MM.1S (cell line): ENCODE measurements at regions not wholly inside any gene's neighbourhood (a gene's known extent, or its start where the extent isn't known, plus 50 kb on each side); places are given as distances from the start of the nearest gene placed in this dataset.

Source experiments
- DNase-seq: peaks from one replicate; pipeline ENCODE4 v3.0.0-alpha.2; 2015
- H2AFZ ChIP-seq: fragments of 300-600 bp; sonication (generic); 2 replicates; pipeline ENCODE4 v1.6.0; 2016; ENCODE audit warnings: antibody characterized with exemption, low read length
- H3F3A ChIP-seq: fragments of 300-600 bp; sonication (generic); 2 replicates; pipeline ENCODE4 v1.6.1; 2016; ENCODE audit warnings: mild to moderate bottlenecking, antibody characterized with exemption, low read length, moderate library complexity, mixed read lengths; ENCODE audit not compliant: insufficient read depth
- H3K27ac ChIP-seq: fragments of 300-600 bp; sonication (generic); 2 replicates; pipeline ENCODE4 v1.5.1; 2016; ENCODE audit warnings: mild to moderate bottlenecking, low read length
- H3K27me3 ChIP-seq: fragments of 300-600 bp; sonication (generic); replicated peaks from 2 replicates; pipeline ENCODE4 v1.6.0; 2016; ENCODE audit warnings: low read length; ENCODE audit not compliant: insufficient read depth
- H3K36me3 ChIP-seq: fragments of 300-600 bp; sonication (generic); replicated peaks from 2 replicates; pipeline ENCODE4 v1.6.1; 2016; ENCODE audit warnings: mild to moderate bottlenecking, low read length, mixed read lengths; ENCODE audit not compliant: insufficient read depth
- H3K4me1 ChIP-seq: fragments of 300-600 bp; sonication (generic); 2 replicates; pipeline ENCODE4 v1.6.1; 2016; ENCODE audit warnings: low read length, mixed read lengths
- H3K4me2 ChIP-seq: fragments of 300-600 bp; sonication (generic); 2 replicates; pipeline ENCODE4 v1.6.0; 2016; ENCODE audit warnings: low read depth, low read length
- H3K4me3 ChIP-seq: fragments of 300-600 bp; sonication (generic); 2 replicates; pipeline ENCODE4 v1.5.1; 2016; ENCODE audit warnings: low read length, mixed read lengths
- H3K79me2 ChIP-seq: fragments of 300-600 bp; sonication (generic); 2 replicates; pipeline ENCODE4 v1.6.1; 2016; ENCODE audit warnings: mixed run types, low read length, mixed read lengths
- H3K9ac ChIP-seq: fragments of 300-600 bp; sonication (generic); 2 replicates; pipeline ENCODE4 v1.6.1; 2016; ENCODE audit warnings: low read length, mixed read lengths
- H3K9me2 ChIP-seq: fragments of 300-600 bp; sonication (generic); replicated peaks from 2 replicates; pipeline ENCODE4 v1.6.1; 2016; ENCODE audit warnings: mild to moderate bottlenecking, low read length, mixed read lengths; ENCODE audit not compliant: insufficient read depth
- H3K9me3 ChIP-seq: fragments of 300-600 bp; sonication (generic); replicated peaks from 2 replicates; pipeline ENCODE4 v1.6.1; 2016; ENCODE audit warnings: mild to moderate bottlenecking, low read length, mixed read lengths; ENCODE audit not compliant: insufficient read depth
- H4K20me1 ChIP-seq: fragments of 300-600 bp; sonication (generic); 2 replicates; pipeline ENCODE4 v1.6.1; 2016; ENCODE audit warnings: mild to moderate bottlenecking, low read length, moderate library complexity, mixed read lengths; ENCODE audit not compliant: insufficient read depth
- EZH2 ChIP-seq: fragments of 300-600 bp; sonication (generic); optimal IDR thresholded peaks from 2 replicates; pipeline ENCODE3; 2017; ENCODE audit warnings: low read depth, mild to moderate bottlenecking, antibody characterized with exemption, low read length, mixed read lengths
- EZH2phosphoT487 ChIP-seq: fragments of 300-600 bp; sonication (generic); IDR thresholded peaks from 2 replicates; pipeline ENCODE4 v1.6.1; 2018; ENCODE audit warnings: antibody characterized with exemption, low read length
- TF ChIP-seq, protein P1 (sequence below): fragments of 300-600 bp; sonication (generic); IDR thresholded peaks from 2 replicates; pipeline ENCODE4 v1.5.1; 2016; ENCODE audit warnings: antibody characterized with exemption, low read length, mixed read lengths

DNA sequence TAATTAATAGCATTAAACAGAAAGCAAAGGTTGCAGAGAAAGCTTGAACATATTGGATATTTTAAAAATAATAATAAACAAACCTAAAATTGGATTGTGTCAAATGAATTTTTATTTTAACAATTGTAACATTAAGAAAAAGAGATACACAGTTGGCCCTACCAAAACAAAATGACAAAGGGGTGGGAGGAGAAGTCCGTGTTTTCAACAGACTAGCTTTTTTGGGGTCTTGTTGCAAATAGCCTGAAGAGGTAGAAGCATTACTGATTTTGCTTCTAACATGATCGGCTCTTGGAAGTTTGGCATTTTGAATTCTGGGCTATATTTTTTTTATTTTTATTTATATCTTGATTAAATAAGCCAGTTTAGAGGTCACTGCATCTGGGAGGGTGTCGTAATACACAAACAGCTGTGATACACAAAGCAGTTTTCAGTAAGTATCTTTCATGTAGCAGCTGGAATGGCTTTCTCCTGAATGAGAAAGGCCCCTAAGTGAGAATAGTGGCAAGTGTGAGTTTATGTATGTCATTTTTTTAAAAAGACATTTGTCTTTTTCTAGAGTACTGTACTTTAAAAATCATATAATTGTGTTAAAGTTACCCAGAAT, 85.5 kb upstream of the ZNF217 start:
- Histone ChIP-seq H3K9me2 (no peaks in the 10 kb centered on the region), H3K4me3 (no peak overlapping the region), H4K20me1 (no peaks in the 10 kb centered on the region), H3K9me3 (no peaks in the 10 kb centered on the region), H3K27ac (no peak overlapping the region), H3K4me2 (no peak overlapping the region), H3K27me3 (no peaks in the 10 kb centered on the region), H3F3A (no peaks in the 10 kb centered on the region), H3K4me1 (no peaks in the 10 kb centered on the region), H3K79me2 (no peaks in the 10 kb centered on the region), H3K36me3 (no peaks in the 10 kb centered on the region), H2AFZ (no peak overlapping the region), H3K9ac (no peak overlapping the region)
- no peak for DNase-seq
- TF ChIP-seq EZH2, result no peak
- TF ChIP-seq, protein P1, sequence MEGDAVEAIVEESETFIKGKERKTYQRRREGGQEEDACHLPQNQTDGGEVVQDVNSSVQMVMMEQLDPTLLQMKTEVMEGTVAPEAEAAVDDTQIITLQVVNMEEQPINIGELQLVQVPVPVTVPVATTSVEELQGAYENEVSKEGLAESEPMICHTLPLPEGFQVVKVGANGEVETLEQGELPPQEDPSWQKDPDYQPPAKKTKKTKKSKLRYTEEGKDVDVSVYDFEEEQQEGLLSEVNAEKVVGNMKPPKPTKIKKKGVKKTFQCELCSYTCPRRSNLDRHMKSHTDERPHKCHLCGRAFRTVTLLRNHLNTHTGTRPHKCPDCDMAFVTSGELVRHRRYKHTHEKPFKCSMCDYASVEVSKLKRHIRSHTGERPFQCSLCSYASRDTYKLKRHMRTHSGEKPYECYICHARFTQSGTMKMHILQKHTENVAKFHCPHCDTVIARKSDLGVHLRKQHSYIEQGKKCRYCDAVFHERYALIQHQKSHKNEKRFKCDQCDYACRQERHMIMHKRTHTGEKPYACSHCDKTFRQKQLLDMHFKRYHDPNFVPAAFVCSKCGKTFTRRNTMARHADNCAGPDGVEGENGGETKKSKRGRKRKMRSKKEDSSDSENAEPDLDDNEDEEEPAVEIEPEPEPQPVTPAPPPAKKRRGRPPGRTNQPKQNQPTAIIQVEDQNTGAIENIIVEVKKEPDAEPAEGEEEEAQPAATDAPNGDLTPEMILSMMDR, result no peak
- TF ChIP-seq EZH2phosphoT487, result no peak

DNA sequence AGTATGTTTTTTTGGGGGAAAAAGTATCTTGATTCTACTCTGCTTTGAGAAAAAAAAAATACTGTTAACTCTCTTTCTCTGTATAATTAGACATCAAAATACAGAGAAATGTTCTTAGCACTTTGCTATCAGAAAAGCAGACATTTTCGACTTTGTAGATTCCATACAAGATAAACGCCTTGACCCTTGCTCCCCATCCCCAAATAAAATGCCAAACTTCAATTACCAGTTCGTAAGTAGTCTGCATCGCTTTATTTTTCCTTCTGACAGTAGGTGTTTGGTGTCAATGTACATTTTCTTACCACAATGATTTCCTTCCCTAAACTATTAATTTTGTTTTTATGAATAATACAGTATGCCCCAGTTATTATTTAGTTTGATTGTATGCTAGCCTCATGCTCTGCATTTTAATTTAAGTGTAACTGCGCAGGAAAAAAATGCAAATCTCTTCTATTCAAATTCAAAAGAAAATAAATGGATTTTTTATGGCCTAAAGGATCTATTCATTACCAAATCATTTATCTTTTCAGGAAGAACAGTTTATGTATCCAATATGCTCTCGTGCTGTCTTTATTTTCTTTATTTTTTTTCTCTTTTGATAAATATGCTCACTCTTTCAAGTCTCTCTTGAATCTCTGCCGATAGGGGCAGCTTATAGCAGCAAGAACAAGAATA, 84.8 kb upstream of the ZNF217 start:
- TF ChIP-seq, protein P1, result no peak
- TF ChIP-seq EZH2, result no peak
- TF ChIP-seq EZH2phosphoT487, result no peak
- H3K4me2 ChIP-seq, result no peak overlapping the region

DNA sequence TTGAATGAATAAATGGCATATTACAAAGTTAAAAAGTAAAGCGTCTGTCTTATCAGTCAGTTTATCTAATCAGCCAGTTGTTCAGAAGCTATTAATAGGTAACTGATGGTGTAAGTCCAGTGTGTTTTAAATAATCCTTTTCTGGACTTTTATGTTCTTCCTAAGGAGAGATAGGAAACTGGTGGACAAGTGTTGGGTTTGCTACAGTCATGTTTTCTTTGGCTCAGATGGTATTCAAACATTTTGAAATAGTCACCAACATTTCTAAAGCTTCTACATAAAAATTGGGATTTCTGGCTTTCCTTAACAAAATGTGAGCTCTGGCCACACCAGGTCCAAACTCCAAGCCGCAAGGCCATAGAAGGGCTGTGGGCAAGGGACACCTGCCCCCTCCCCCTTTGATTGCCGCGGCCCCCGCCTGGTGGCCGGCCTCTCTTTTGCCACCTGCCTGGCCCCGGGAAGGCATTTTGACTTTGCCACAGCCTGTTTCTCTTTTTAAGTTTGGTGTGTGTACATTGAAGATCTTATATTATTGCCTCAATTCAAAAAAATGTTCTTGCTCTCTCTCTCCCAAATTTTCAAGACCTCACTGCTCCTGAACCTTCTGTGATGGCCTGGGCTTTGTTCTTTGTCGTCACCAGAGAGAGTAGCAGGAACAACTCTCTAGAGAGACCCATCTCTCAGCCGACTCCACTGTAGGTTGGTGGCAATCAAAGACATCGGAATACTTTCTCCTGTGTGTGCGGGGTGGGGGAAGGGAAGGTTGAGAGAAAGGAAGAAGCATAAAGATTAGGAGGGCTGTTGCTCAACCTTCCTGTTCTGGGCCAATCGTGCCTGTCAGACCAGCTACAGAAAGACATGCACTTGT, 84.0 kb upstream of the ZNF217 start:
- Histone ChIP-seq H3K4me2 (no peak overlapping the region), H3K4me3 (no peak overlapping the region), H3F3A (no peaks in the 10 kb centered on the region), H3K9me3 (no peaks in the 10 kb centered on the region), H3K27ac (no peak overlapping the region), H3K79me2 (no peaks in the 10 kb centered on the region), H3K36me3 (no peaks in the 10 kb centered on the region), H4K20me1 (no peaks in the 10 kb centered on the region), H3K27me3 (no peaks in the 10 kb centered on the region), H3K9me2 (no peaks in the 10 kb centered on the region), H2AFZ (no peak overlapping the region), H3K9ac (no peak overlapping the region), H3K4me1 (no peaks in the 10 kb centered on the region)
- TF ChIP-seq EZH2phosphoT487, result no peak
- no peak for TF ChIP-seq EZH2
- TF ChIP-seq, protein P1, result no peak
- no peak for DNase-seq

More for the DNA sequence above, 84.8 kb upstream of the ZNF217 start:
- H3K4me3 ChIP-seq, result no peak overlapping the region
- H3K9me3 ChIP-seq, result no peaks in the 10 kb centered on the region
- H3K9ac ChIP-seq, result no peak overlapping the region
- no peaks in the 10 kb centered on the region for H4K20me1 ChIP-seq
- DNase-seq, result no peak
- H3K27me3 ChIP-seq, result no peaks in the 10 kb centered on the region
- H3K4me1 ChIP-seq, result no peaks in the 10 kb centered on the region
- H3K9me2 ChIP-seq, result no peaks in the 10 kb centered on the region
- no peaks in the 10 kb centered on the region for H3K79me2 ChIP-seq
- no peaks in the 10 kb centered on the region for H3F3A ChIP-seq
- no peak overlapping the region for H3K27ac ChIP-seq
- no peak overlapping the region for H2AFZ ChIP-seq
- H3K36me3 ChIP-seq, result no peaks in the 10 kb centered on the region
